Erythroblast (primary cell): ENCODE measurements at regions not wholly inside any gene's neighbourhood (a gene's known extent, or its start where the extent isn't known, plus 50 kb on each side); places are given as distances from the start of the nearest gene placed in this dataset.
"Not testable (repeated sequence)": the region's sequence is repeated elsewhere in the genome, so short reads cannot be mapped to it uniquely, and the experiment has no call there.

Source experiments
- DNase-seq, 2 experiments: peaks; one replicate each; lab custom pipeline; 2025; lab: John Stamatoyannopoulos, UW
- GATA1 ChIP-seq: IDR thresholded peaks from 2 replicates; pipeline ENCODE4 v1.6.1; 2011; ENCODE audit warnings: low read depth, mild to moderate bottlenecking, control low read depth, low read length, moderate library complexity
- POLR2A ChIP-seq: IDR thresholded peaks from 2 replicates; pipeline ENCODE4 v1.6.1; 2011; ENCODE audit warnings: mild to moderate bottlenecking, low read length

DNA sequence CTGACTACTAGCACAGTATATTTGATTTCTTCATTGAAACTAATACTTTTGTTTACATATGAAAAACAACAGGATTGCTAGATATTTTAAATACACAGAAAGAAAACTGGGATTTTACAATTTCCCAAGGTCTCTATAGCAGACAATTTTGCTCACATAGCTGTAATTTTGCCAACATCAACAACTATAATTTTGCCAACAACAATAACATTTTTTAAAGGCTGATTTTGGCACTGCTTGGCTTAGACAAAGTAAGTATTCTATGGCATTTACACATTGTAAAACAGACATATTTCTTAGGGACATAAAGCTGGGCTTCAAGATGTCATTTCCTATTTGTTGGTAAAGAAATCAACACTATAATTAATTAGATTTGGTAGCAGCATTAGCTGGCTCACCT is 922.1 kb downstream of the RAB28 start:
- TF ChIP-seq GATA1 (no peak), POLR2A (no peak)
- DNase-seq = no peak

DNA sequence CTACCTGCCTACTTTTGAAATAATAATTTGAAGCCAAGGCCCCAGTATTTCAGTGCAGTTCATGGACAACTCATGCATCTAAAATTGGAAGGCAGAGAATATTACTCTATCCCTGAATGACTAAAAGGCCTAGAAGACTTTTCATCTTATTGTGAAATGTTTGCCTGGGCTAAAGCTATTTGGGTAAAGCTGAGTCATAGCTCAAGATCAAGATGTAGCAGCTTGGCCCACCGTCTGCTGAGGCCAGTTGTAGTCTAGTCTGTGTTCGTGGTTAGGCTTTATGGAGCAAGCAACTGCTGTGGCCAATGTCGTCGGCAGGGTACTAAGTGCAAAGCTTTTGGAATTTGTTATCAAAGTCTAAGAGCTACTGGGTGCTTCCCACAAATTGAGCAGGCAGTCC is 929.1 kb downstream of the RAB28 start:
- no peak for TF ChIP-seq GATA1
- TF ChIP-seq POLR2A = no peak
- no peak for DNase-seq

DNA sequence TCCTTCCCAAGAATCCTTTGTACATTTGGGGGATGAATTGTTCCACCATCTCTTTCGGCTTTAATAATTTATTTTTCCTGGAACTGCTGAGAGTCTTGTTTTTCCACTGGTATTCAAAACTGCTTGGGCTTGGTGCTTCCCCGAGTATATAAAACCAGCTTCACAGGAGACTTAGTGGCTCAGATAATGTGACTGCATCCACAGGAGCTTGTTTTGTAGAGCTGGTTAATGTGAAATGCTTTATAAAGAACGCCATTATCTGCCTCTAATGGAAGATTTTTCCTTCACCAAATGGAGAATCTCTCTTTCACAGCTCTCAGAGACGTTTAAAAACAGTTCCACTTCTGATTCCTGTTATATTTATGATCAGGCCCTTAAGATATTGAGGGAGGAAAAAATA is 935.5 kb downstream of the RAB28 start:
- no peak for DNase-seq
- TF ChIP-seq GATA1 = no peak
- TF ChIP-seq POLR2A = no peak

DNA sequence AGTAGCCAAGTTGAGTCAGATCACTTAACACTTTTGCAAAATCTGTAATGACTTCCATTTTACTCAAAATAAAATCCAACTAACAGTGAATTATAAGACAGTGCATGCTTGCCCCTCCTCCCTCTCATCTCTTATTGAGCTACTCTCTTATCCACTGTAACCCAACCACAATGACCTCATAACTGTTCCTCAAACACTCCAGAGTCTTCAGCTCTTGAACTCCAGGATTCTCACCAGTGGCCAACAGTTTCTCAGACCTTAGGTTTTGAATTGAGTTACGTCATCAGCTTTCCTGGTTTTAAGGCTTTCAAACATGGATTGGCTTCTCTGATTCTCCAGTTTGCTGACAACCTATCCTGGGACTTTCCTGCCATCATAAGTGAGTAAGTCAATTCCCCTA is 938.3 kb downstream of the RAB28 start:
- TF ChIP-seq GATA1 (no peak), POLR2A (no peak)

DNA sequence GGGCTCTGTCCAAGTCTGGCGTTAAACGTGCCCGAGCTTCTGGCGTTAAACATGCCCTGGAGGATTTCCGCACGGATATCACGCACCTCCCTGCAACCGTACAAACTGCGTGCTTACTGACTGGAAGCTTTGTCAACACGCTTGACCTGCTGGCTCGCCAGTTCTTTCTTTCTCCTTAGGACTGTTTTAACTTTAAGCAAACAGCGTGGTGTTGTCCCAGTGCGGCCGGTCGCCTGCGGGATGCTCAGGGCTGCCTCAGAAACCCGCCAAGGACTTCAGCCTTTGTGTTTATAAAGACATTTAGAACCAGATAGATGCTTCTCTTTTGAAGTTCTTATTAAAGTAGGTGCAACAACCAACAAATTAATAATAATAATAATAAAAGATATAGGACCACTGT is 946.0 kb downstream of the RAB28 start:
- TF ChIP-seq POLR2A (no peak), GATA1 (no peak)
- DNase-seq = no peak

More for the DNA sequence above, 938.3 kb downstream of the RAB28 start:
- DNase-seq = no peak

DNA sequence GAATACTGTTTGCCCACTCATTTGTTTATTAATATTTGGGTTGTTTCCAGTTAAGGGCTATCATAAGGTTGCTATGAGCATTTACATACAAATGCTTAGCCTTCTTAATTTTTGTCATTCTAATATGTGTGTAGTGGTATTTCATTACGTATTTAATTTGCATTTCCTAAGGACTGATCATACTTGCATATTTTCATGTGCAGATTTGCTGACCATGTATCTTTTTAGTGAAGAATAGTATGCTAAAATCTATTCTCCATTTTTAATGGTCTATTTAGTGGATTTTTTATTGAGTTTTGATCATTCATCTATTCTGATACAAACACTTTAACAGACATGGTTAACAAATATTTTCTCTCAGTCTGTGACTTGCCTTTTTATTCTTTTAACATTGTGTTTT is 949.5 kb downstream of the RAB28 start:
- TF ChIP-seq GATA1 = no peak
- TF ChIP-seq POLR2A = no peak
- DNase-seq = no peak

DNA sequence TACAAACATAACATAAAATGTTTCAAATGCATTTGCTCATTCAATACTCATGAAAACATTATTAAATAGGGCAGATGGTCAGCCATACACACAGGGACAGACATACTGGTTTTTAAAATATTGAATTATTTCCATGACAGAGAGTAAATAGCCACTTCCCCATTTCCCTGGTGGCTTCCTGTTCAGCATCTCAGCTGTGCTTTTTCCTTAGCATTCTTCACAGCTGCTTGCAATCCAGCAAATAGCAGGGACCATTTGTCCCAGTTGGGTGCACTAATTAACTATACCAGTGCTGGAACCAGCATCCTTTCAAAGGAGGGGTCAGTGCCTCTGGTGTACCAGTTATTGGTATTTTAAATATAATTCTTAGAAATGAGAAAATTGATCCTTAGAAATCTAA is 964.7 kb downstream of the RAB28 start:
- no peak for TF ChIP-seq GATA1
- TF ChIP-seq POLR2A = no peak
- DNase-seq = no peak

DNA sequence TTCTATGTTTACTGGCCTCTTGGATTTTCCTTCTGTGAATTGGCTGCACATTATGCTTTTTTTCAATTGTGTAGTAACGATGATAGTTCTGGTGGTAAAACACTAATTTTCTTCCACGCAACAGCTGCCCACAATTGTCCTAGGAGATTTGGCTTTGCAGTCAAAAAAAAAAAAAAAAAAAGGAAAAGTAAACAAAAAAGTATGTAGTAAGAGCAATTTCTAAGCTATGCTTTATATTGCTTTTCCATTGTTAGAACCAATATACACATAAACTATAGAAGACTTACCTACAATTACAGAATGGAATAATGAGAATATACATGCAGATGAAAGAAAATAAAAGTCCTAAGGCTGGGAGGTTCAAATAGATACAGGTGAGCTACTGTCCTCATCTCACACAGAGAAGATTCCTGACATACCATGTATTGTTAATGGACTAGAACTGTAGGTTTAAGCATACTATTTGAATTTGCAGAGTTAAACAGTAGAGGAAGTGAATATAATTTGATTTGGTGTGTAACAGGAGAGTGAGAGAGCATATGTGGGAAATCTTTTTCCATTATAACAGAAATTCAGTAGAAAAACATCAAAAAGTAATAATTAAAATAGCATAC is 976.2 kb downstream of the RAB28 start:
- TF ChIP-seq POLR2A (no peak), GATA1 (no peak)
- no peak for DNase-seq

DNA sequence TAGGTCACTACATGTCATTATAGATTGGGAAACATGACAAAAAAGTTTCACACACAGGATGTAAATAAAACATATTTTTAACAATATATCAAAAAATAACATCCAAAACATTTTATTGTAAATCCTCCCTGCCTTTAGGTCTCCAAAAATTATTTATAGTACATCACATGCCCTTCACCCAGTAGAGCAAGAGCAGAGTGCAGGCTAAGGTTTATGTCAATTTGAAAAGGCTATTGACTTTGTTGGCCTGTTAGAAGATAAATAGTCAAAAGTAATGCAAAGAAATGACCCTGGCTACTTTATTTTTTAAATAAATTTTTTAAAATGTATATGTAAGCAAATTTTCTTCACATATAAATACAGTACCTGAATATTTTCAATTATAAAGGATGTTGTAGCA is 983.7 kb downstream of the RAB28 start:
- no peak for TF ChIP-seq GATA1
- TF ChIP-seq POLR2A = no peak
- DNase-seq = no peak

DNA sequence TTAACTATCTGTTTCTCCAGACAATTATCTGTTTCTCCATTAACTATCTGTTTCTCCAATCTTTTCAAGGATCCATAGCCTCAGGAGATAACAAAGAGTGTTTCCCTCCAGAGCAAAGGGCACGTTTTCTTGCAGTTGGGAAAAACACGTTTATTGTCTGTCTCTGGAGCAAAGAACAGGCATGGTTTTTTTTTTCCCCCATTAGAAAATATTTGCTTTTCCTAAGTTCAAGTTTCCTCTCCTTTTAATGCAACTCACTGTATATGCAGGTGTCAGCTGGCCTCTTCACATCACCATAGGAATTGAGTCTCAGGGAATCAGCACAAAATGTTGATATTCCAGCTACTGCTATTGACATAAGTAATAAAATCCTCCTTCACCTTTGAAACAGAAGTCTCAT is 984.4 kb downstream of the RAB28 start:
- DNase-seq = no peak
- TF ChIP-seq POLR2A = no peak
- TF ChIP-seq GATA1 = no peak

DNA sequence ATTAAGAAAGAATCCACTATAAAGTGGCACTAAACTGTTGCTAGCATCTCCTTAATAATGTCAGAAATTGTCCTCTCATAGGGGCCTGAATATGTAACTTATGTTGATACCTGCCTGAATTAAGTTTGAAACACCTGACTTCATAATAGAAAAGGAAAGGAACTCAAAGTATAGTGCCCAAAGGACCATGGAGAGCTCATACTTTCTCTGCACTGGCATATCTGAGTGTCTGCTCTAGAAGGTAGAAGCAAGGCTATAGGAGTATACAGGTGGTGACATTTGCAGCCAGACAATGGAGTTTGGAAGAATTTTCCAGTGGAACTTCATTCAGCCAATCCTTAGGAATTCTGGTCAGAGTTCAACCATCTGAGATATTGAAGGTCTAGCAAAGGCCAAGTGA is 988.9 kb downstream of the RAB28 start:
- DNase-seq = no peak
- TF ChIP-seq GATA1 (no peak), POLR2A (no peak)

DNA sequence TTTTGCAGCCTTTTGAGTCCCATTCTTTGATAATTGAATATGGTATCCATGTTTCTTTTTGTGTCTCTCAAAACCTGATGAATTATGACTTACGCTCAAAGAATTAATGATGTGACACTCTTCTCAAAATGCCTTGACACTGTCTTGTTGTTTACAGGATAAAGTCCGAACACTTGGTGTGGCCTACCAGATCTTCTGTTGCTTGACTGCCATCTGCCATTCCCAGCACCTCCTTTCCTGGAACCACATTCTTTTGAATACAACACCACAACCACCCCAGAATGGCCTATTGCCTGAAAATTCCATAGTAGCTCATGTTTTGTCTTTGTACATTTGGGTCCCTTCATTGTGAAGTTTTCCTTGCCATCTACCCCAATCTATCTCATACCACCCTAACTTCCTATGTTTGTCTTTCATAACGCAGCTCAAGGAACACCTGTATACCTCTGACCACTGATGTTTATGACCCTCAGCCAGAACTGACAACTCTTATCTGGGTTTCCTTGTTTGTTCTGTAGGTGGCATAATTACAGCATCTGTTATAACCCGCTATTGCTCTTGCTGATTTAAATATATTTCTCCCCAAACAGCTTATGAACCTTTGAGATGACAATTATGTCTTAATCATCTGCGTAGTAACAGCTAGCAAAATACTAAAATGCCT is 991.3 kb downstream of the RAB28 start:
- no peak for DNase-seq
- TF ChIP-seq GATA1 (no peak), POLR2A (no peak)

DNA sequence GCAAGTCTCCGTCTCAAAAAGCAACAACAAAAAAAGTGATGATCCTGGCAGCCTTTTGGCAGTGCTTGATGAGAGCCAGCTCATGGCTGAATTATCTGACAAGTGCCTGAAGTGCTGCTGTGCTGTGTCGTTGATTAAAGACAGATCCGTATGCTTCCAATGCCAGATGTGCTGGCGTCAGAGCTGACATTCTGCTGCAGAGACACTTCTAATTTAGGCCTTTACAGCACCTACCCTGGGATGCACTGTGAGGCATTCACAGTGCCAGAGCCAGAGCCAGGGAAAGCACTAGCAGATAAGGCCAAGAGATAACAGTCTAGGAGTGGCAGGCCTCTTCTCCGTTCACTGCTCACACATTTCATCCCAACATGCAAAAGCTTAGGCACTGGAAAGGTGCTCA is 995.5 kb downstream of the RAB28 start:
- no peak for DNase-seq
- TF ChIP-seq POLR2A (no peak), GATA1 (no peak)

DNA sequence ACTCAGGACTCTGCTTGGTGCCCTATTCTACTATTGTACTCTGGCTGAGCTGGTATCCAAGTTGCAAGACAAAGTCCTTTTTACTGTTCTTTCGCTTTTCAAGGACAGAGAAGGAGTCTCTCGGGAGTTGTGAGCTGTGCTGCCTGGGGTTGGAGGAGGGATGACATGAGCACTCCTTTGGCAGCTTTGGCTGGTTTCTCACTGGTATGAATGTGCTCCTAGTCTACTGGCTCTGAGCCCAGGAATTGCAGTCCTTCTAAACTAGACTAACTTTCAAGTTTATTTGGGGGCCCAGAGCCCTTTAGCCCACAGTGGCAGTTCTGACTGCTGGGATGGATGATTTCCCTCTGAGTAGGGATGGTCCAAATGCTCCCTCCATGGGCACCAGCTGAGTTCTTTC is 997.1 kb downstream of the RAB28 start:
- no peak for DNase-seq
- TF ChIP-seq POLR2A (no peak), GATA1 (no peak)

DNA sequence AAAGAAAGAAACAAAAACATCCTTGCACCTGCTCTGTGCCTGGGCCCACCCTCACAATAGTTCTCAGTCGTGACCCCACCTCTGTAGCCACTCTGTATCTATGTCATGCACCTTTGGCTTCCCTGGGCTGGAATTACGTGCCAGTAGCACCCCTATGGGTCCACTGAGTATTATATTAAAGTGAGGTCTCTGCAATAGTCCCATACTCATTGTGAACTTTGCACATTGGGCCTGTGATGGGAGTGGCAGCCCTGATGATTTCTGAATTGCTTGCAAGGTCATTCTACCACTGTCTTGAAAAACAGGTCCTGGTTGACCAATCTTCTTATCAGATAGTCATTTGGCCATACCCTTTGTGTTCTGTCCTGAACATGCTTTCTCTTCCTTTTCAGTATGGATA is 1012.1 kb downstream of the RAB28 start:
- DNase-seq = no peak
- no peak for TF ChIP-seq GATA1
- TF ChIP-seq POLR2A = no peak

DNA sequence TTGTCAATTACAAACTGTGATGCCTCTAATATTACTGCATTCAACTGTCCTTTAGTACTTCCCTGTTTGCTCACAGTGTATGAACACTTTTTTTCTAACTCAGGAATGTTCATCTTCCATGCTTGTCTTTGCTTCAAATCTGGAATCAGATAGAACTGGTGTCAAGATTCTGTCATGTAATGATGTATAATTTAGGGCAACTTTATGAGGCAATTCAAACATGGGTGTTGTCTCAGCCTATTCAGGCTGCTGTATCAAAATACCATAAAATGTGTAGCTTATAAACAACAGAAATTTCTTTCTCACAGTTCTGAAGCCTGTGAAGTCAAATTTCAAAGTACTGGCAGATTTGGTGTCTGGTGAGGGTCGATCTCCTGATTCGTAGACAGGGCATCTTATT is 1012.9 kb downstream of the RAB28 start:
- TF ChIP-seq POLR2A (no peak), GATA1 (no peak)
- no peak for DNase-seq

DNA sequence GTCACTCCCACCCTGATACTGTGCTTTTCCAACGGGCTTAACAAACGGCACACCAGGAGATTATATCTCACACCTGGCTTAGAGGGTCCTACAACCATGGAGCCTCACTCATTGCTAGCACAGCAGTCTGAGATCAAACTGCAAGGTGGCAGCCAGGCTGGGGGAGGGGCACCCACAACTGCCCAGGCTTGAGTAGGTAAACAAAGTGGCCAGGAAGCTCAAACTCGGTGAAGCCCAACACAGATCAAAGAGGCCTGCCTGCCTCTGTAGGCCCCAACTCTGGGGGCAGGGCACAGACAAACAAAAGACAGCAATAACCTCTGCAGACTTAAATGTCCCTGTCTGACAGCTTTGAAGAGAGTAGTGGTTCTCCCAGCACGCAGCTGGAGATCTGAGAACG is 1022.6 kb downstream of the RAB28 start:
- DNase-seq = not testable (repeated sequence)
